ENCODE measurements at regions not wholly inside any gene's neighbourhood (a gene's known extent, or its start where the extent isn't known, plus 50 kb on each side); places are given as distances from the start of the nearest gene placed in this dataset.

- Histone ChIP-seq H3K79me2 (replicated peaks; ENCODE audit: insufficient read depth) (no peaks in the 10 kb centered on the region), H2AFZ (no peak overlapping the region), H3K27ac (ENCODE audit: low read depth) (no peak overlapping the region), H3K4me3 (no peak overlapping the region), H3K9me2 (ENCODE audit: insufficient read depth) (no peaks in the 10 kb centered on the region), H3K36me3 (ENCODE audit: insufficient read depth) (no peaks in the 10 kb centered on the region), H3F3A (replicated peaks; ENCODE audit: low read depth) (no peaks in the 10 kb centered on the region), H3K27me3 (ENCODE audit: insufficient read depth) (no peaks in the 10 kb centered on the region), H3K4me1 (ENCODE audit: insufficient read depth) (no peaks in the 10 kb centered on the region), H4K20me1 (replicated peaks; ENCODE audit: insufficient read depth) (no peaks in the 10 kb centered on the region), H3K4me2 (no peak overlapping the region)
- Mint-ChIP-seq H3K9me3 (no peaks in the 10 kb centered on the region), H3K4me1 (no peaks in the 10 kb centered on the region), H3K36me3 (ENCODE audit: low read depth) (no peaks in the 10 kb centered on the region), H3K27me3 (ENCODE audit: insufficient read depth, low read depth, poor library complexity) (peaks cover 2% of the 10 kb centered on the region), H3K27ac (no peak overlapping the region), H3K4me3 (no peak overlapping the region)
- no peak for ATAC-seq
- DNase-seq (ENCODE audit: low spot score) = no peak
- TF ChIP-seq REST (IDR thresholded peaks at IDR 0.05; ENCODE audit: unreplicated experiment) (no peak), ZNF462 (CRISPR knock-in tag; IDR thresholded peaks at IDR 0.05) (no peak), JUNB (IDR thresholded peaks at IDR 0.05; ENCODE audit: unreplicated experiment) (no peak)
Observed at GRCh38 chr6:88428068-88428467, 261.9 kb upstream of the CNR1 start.
